OCI-LY1 (cell line): ENCODE measurements at regions not wholly inside any gene's neighbourhood (a gene's known extent, or its start where the extent isn't known, plus 50 kb on each side); places are given as distances from the start of the nearest gene placed in this dataset.

Experiments used
- CTCF ChIP-seq: fragments of 200-600 bp; sonication (generic), shearing (Covaris generic); IDR thresholded peaks from 2 replicates; pipeline ENCODE4 v1.5.1; 2017; ENCODE audit warnings: mild to moderate bottlenecking, antibody characterized with exemption, low read length, moderate library complexity, mixed read lengths
- EZH2 ChIP-seq: fragments of 200-600 bp; sonication (generic), shearing (Covaris generic); IDR thresholded peaks from 2 replicates; pipeline ENCODE4 v1.8.0; 2017; ENCODE audit warnings: borderline replicate concordance, mixed run types, mild to moderate bottlenecking, antibody characterized with exemption, low read length, moderate library complexity, mixed read lengths

DNA sequence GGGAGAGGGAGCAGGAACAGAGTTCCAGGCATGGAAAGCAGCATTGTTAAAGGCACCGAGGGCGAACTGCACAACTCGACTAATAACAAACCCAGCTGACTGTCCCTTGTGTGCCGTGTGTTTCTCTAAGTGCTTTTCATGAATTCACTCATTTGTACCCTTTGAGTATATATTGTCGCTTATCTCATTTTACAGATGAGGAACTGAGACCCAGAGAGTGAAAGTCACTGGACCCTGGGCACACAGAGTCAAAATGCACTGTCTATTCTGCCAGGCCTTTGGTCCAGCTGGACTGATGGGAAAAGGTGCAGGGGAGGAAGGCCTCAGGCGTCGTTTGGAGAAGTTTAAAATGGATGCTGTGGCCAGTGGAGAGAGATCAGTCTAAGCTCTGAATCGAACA lies 100.7 kb upstream of the GRIK3 start:
- TF ChIP-seq CTCF = no peak
- no peak for TF ChIP-seq EZH2
